Hepatocyte (in vitro differentiated cells): ENCODE measurements at regions not wholly inside any gene's neighbourhood (a gene's known extent, or its start where the extent isn't known, plus 50 kb on each side); places are given as distances from the start of the nearest gene placed in this dataset.

Experiments
- DNase-seq: peaks from one replicate; pipeline ENCODE4 v3.0.0-alpha.2; 2016; ENCODE audit warnings: low spot score
- H2AFZ ChIP-seq: fragments of 200-600 bp; sonication (generic); 2 replicates; pipeline ENCODE4 v1.6.0; 2016; ENCODE audit warnings: antibody characterized with exemption, mild to moderate bottlenecking
- H3K27ac ChIP-seq: fragments of 200-600 bp; sonication (generic); 2 replicates; pipeline ENCODE4 v1.5.1; 2016; ENCODE audit warnings: mild to moderate bottlenecking
- H3K27me3 ChIP-seq: fragments of 200-600 bp; sonication (generic); 2 replicates; pipeline ENCODE4 v1.6.1; 2016
- H3K36me3 ChIP-seq: fragments of 200-600 bp; sonication (generic); replicated peaks from 2 replicates; pipeline ENCODE4 v1.5.1; 2016; ENCODE audit warnings: low read depth; ENCODE audit not compliant: insufficient read depth
- H3K4me1 ChIP-seq: fragments of 200-600 bp; sonication (generic); 2 replicates; pipeline ENCODE4 v1.5.1; 2016; ENCODE audit warnings: mild to moderate bottlenecking, moderate library complexity; ENCODE audit not compliant: insufficient read depth
- H3K4me2 ChIP-seq: fragments of 200-600 bp; sonication (generic); 2 replicates; pipeline ENCODE4 v1.6.0; 2016
- H3K4me3 ChIP-seq: fragments of 200-600 bp; sonication (generic); 2 replicates; pipeline ENCODE4 v1.5.1; 2016; ENCODE audit warnings: mild to moderate bottlenecking
- H3K79me2 ChIP-seq: fragments of 200-600 bp; sonication (generic); 2 replicates; pipeline ENCODE4 v1.6.0; 2017; ENCODE audit warnings: mild to moderate bottlenecking
- H3K9me2 ChIP-seq: fragments of 200-600 bp; sonication (generic); replicated peaks from 2 replicates; pipeline ENCODE4 v1.6.0; 2017; ENCODE audit warnings: mild to moderate bottlenecking; ENCODE audit not compliant: insufficient read depth
- H3K9me3 ChIP-seq: fragments of 200-600 bp; sonication (generic); 2 replicates; pipeline ENCODE4 v1.5.1; 2016; ENCODE audit warnings: low read depth, mild to moderate bottlenecking
- H4K20me1 ChIP-seq: fragments of 200-600 bp; sonication (generic); 2 replicates; pipeline ENCODE4 v1.6.0; 2016; ENCODE audit warnings: mild to moderate bottlenecking; ENCODE audit not compliant: insufficient read depth, poor library complexity, severe bottlenecking
- CTCF ChIP-seq: fragments of 200-600 bp; sonication (generic); IDR thresholded peaks from 2 replicates; pipeline ENCODE4 v1.5.1; 2016; ENCODE audit warnings: antibody characterized with exemption, mild to moderate bottlenecking; ENCODE audit not compliant: poor library complexity
- EZH2 ChIP-seq: fragments of 200-600 bp; sonication (generic); IDR thresholded peaks from 2 replicates; pipeline ENCODE4 v1.6.1; 2016; ENCODE audit warnings: antibody characterized with exemption, mild to moderate bottlenecking, borderline replicate concordance
- EZH2phosphoT487 ChIP-seq: fragments of 200-600 bp; sonication (generic); IDR thresholded peaks from one replicate; pipeline ENCODE4 v1.6.1; 2018; ENCODE audit warnings: antibody characterized with exemption, mild to moderate bottlenecking, low read depth, moderate library complexity; ENCODE audit not compliant: unreplicated experiment, severe bottlenecking
- WGBS: methylation state at CpG from one replicate; pipeline ENCODE4 v1.1.6; 2016; ENCODE audit warnings: low lambda C conversion rate; ENCODE audit errors: missing lambda C conversion rate; 5-methylcytosine and 5-hydroxymethylcytosine counted together

GRCh38 chr1:226490426-226490809, 58.1 kb upstream of the STUM start:
- TF ChIP-seq CTCF: no peak
- TF ChIP-seq EZH2: no peak
- TF ChIP-seq EZH2phosphoT487: no peak
- no peaks in the 10 kb centered on the region for H3K9me2 ChIP-seq
- H3K4me2 ChIP-seq: no peak overlapping the region
- no peaks in the 10 kb centered on the region for H3K9me3 ChIP-seq
- H3K4me3 ChIP-seq: no peak overlapping the region
- no peaks in the 10 kb centered on the region for H4K20me1 ChIP-seq
- no peaks in the 10 kb centered on the region for H3K79me2 ChIP-seq
- H3K36me3 ChIP-seq: no peaks in the 10 kb centered on the region
- H2AFZ ChIP-seq: no peak overlapping the region
- H3K27ac ChIP-seq: no peak overlapping the region
- H3K4me1 ChIP-seq: no peaks in the 10 kb centered on the region
- DNase-seq: no peak
- 83% methylated on average over 2 of the region's 2 CpGs for WGBS
- H3K27me3 ChIP-seq: peaks cover 13% of the 10 kb centered on the region

DNA sequence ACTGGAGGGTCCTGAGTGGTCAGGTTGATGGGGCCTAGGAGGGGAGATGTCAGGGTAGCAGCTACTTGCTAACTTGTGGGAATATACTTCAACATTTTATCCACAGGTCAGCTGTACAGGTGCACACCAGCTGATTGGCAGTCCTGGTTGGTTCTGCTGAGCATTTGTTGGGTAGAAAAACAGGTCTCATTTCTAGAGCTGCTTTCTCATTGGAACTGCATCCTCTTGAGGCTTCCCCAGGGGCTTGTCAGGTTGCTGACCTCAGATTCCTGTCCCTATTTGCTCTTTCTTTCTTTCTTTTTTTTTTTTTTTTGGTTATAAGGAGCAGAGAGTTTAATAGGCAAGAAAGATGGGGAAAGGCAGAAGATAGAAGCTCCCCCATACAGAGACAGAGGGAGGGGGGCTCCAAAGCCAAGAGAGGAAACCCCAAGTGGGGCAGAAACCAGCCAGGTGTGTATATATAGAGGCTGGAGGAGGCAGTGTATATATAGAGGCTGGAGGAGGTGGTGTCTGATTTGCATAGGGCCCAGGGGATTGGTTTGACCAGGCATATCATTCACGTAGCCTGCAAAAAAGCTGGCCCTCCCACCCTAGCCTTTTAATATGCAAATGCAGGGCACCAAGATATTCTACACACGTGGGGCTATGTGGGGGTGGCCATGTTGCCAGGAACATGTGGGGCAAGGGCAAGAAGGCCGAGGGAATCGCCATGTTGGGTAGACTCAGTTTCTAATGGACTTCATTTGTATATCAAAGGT, 57.3 kb upstream of the STUM start:
- Histone ChIP-seq H3K79me2 (no peaks in the 10 kb centered on the region), H3K36me3 (no peaks in the 10 kb centered on the region), H2AFZ (no peak overlapping the region), H3K4me3 (no peak overlapping the region), H3K9me2 (no peaks in the 10 kb centered on the region), H3K4me2 (no peak overlapping the region), H4K20me1 (no peaks in the 10 kb centered on the region), H3K9me3 (no peaks in the 10 kb centered on the region), H3K27ac (no peak overlapping the region), H3K27me3 (peaks cover 7% of the 10 kb centered on the region), H3K4me1 (no peaks in the 10 kb centered on the region)
- TF ChIP-seq CTCF (no peak), EZH2phosphoT487 (no peak), EZH2 (no peak)
- WGBS: 77% methylated on average over 4 of the region's 4 CpGs
- no peak for DNase-seq

- no peaks in the 10 kb centered on the region for H3K27me3 ChIP-seq
These were observed 56.0 kb upstream of the STUM start for GRCh38 chr1:226492426-226493137.

GRCh38 chr1:226494092-226494609, 54.4 kb upstream of the STUM start:
- H3K27me3 ChIP-seq: no peaks in the 10 kb centered on the region
- no peak overlapping the region for H2AFZ ChIP-seq
- H3K9me3 ChIP-seq: no peaks in the 10 kb centered on the region
- no peaks in the 10 kb centered on the region for H4K20me1 ChIP-seq
- no peak overlapping the region for H3K4me2 ChIP-seq
- no peaks in the 10 kb centered on the region for H3K79me2 ChIP-seq
- TF ChIP-seq EZH2: no peak
- H3K27ac ChIP-seq: no peak overlapping the region
- no peaks in the 10 kb centered on the region for H3K4me1 ChIP-seq
- H3K36me3 ChIP-seq: no peaks in the 10 kb centered on the region
- H3K4me3 ChIP-seq: no peak overlapping the region
- 75% methylated on average over 13 of the region's 13 CpGs for WGBS
- H3K9me2 ChIP-seq: no peaks in the 10 kb centered on the region
- no peak for DNase-seq

More at GRCh38 chr1:226492426-226493137, 56.0 kb upstream of the STUM start:
- no peak for DNase-seq
- Histone ChIP-seq H2AFZ (no peak overlapping the region), H3K36me3 (no peaks in the 10 kb centered on the region), H4K20me1 (no peaks in the 10 kb centered on the region), H3K4me1 (no peaks in the 10 kb centered on the region), H3K9me2 (no peaks in the 10 kb centered on the region), H3K4me2 (no peak overlapping the region), H3K9me3 (no peaks in the 10 kb centered on the region), H3K27ac (no peak overlapping the region), H3K4me3 (no peak overlapping the region), H3K79me2 (no peaks in the 10 kb centered on the region)
- TF ChIP-seq EZH2: no peak
- 95% methylated on average over 7 of the region's 7 CpGs for WGBS
